WTC11 (cell line): ENCODE measurements at regions not wholly inside any gene's neighbourhood (a gene's known extent, or its start where the extent isn't known, plus 50 kb on each side); places are given as distances from the start of the nearest gene placed in this dataset.

Source experiments
- AFF4 ChIP-seq: sonication (generic); formaldehyde crosslinking; IDR thresholded peaks from 2 replicates; pipeline ENCODE4 v1.8.1; 2023; ENCODE audit warnings: mild to moderate bottlenecking, missing genetic modification reagents, borderline replicate concordance
- ATF3 ChIP-seq: sonication (generic); formaldehyde crosslinking; conservative IDR thresholded peaks from 2 replicates; pipeline ENCODE4 v1.8.1; 2022; ENCODE audit warnings: mild to moderate bottlenecking, missing genetic modification reagents
- CTCF ChIP-seq: fragments of 200-600 bp; IDR thresholded peaks from 2 replicates; pipeline ENCODE4 v1.8.0; 2022; ENCODE audit warnings: antibody characterized with exemption
- MAX ChIP-seq: sonication (generic); formaldehyde crosslinking; IDR thresholded peaks from 2 replicates; pipeline ENCODE4 v1.8.0; 2022; ENCODE audit warnings: mild to moderate bottlenecking, missing genetic modification reagents
- NR1H2 ChIP-seq: sonication (generic); formaldehyde crosslinking; IDR thresholded peaks from 2 replicates; pipeline ENCODE4 v1.9.0; 2021; ENCODE audit warnings: mild to moderate bottlenecking, moderate library complexity, missing genetic modification reagents
- NR3C1 ChIP-seq: sonication (generic); formaldehyde crosslinking; conservative IDR thresholded peaks from 2 replicates; pipeline ENCODE4 v1.8.1; 2023; ENCODE audit warnings: low read depth, mild to moderate bottlenecking, missing genetic modification reagents
- TCF7 ChIP-seq: sonication (generic); formaldehyde crosslinking; IDR thresholded peaks from 2 replicates; pipeline ENCODE4 v1.8.0; 2022; ENCODE audit warnings: mild to moderate bottlenecking, low read depth, missing genetic modification reagents, moderate library complexity
- USF2 ChIP-seq: sonication (generic); formaldehyde crosslinking; IDR thresholded peaks from 2 replicates; pipeline ENCODE4 v1.8.1; 2023; ENCODE audit warnings: mild to moderate bottlenecking, missing genetic modification reagents, moderate library complexity

DNA sequence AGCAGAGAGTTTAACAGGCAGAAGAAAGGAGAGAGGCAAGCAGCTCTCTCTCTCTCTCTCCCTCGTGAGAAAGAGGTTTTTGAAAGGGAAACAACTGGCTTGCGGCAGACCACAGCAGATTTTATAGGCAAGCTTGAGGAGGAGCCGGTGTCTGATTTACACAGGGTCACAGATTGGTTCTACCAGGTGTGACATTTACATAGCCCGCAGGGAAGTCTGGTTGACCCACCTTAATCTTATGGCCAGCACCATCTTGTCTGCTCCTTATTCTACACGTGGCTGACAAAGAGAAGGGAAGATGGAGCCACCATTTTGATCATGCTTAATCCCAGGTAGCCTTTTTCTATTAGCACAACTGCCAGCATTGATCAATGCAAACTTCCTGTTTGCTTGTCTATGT lies 65.4 kb downstream of the OR2J2 start:
- TF ChIP-seq CTCF, result no peak
- no peak for TF ChIP-seq USF2
- no peak for TF ChIP-seq MAX (CRISPR knock-in tag)
- TF ChIP-seq NR1H2 (CRISPR knock-in tag), result no peak
- no peak for TF ChIP-seq NR3C1 (CRISPR knock-in tag)
- TF ChIP-seq AFF4 (CRISPR knock-in tag), result no peak
- TF ChIP-seq ATF3, result no peak
- TF ChIP-seq TCF7 (CRISPR knock-in tag), result no peak
